ENCODE measurements at regions not wholly inside any gene's neighbourhood (a gene's known extent, or its start where the extent isn't known, plus 50 kb on each side); places are given as distances from the start of the nearest gene placed in this dataset.

GRCh38 chr6:114524081-114524480 is 181.3 kb upstream of the HS3ST5 start:
- TF ChIP-seq, protein P1, sequence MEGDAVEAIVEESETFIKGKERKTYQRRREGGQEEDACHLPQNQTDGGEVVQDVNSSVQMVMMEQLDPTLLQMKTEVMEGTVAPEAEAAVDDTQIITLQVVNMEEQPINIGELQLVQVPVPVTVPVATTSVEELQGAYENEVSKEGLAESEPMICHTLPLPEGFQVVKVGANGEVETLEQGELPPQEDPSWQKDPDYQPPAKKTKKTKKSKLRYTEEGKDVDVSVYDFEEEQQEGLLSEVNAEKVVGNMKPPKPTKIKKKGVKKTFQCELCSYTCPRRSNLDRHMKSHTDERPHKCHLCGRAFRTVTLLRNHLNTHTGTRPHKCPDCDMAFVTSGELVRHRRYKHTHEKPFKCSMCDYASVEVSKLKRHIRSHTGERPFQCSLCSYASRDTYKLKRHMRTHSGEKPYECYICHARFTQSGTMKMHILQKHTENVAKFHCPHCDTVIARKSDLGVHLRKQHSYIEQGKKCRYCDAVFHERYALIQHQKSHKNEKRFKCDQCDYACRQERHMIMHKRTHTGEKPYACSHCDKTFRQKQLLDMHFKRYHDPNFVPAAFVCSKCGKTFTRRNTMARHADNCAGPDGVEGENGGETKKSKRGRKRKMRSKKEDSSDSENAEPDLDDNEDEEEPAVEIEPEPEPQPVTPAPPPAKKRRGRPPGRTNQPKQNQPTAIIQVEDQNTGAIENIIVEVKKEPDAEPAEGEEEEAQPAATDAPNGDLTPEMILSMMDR (IDR thresholded peaks at IDR 0.05; ENCODE audit: low read length): no peak
- no peak for TF ChIP-seq EZH2 (optimal IDR thresholded peaks at IDR 0.05; ENCODE audit: low read depth, low read length)
